ENCODE measurements at regions not wholly inside any gene's neighbourhood (a gene's known extent, or its start where the extent isn't known, plus 50 kb on each side); places are given as distances from the start of the nearest gene placed in this dataset.

DNA sequence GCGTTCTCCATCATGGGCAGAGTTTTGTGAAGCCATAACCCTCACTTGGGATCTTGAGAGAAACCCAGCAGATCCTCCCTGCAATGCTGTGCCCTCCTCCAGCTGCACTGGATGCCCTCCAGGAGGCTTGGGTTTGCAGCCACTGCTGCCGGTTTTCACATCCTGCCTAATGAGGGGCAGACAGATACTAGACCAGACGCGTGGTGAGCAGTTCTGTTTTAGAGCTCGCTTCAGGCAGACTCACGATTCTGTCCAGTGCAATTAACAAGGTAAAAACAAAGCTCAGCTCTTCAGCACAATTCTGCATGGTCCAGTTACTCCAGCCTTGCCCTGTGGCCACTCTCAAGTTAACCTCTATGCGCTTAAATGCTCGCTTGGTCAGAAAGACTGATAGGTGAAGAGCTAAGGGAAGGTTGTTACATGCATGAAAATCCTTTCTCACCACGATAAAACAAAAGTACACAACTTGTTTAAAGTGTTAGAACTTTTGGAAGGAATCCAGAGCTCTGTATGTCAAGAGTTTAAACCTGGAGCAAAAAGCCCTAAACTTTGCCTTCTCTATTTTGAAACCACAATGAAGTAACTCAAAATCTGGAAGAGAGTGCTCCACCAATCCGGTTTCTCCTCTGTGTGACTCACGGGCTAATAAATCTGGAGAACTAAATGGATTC is 292.3 kb upstream of the FAT3 start:
- H3K27me3 ChIP-seq (ENCODE audit: control insufficient read depth in 2 of 2, insufficient read depth in 2 of 2, low read length in 2 of 2) = no peaks in the 10 kb centered on the region
- H3K4me1 Mint-ChIP-seq = no peaks in the 10 kb centered on the region
- POLR2A ChIA-PET = no interaction called here
- H3K27ac Mint-ChIP-seq = no peak overlapping the region
- no peaks in the 10 kb centered on the region for H3K36me3 Mint-ChIP-seq
- H3K4me1 ChIP-seq (ENCODE audit: control insufficient read depth in 2 of 2, insufficient read depth in 2 of 2, low read length in 2 of 2) = no peaks in the 10 kb centered on the region
- CTCF ChIA-PET = no interaction called here
- H3K9me3 ChIP-seq (ENCODE audit: control insufficient read depth in 2 of 3, low read length in 3 of 3) = no peaks in the 10 kb centered on the region
- no peaks in the 10 kb centered on the region for H3K27me3 Mint-ChIP-seq
- H3K4me3 Mint-ChIP-seq = no peak overlapping the region
- DNase-seq (no peak), ATAC-seq (no peak)
- no peaks in the 10 kb centered on the region for H3K36me3 ChIP-seq (ENCODE audit: control insufficient read depth in 2 of 3, insufficient read depth in 3 of 3, low read length in 3 of 3)
- H3K4me3 ChIP-seq (ENCODE audit: low read length) = no peak overlapping the region
- H3K27ac ChIP-seq (ENCODE audit: low read depth, low read length) = no peak overlapping the region
- H3K9me3 Mint-ChIP-seq = peaks cover 0 to 18% (median 5%) of the 10 kb centered on the region in 11 donors
- intact Hi-C loops (cut with micrococcal nuclease) = no loop called here

DNA sequence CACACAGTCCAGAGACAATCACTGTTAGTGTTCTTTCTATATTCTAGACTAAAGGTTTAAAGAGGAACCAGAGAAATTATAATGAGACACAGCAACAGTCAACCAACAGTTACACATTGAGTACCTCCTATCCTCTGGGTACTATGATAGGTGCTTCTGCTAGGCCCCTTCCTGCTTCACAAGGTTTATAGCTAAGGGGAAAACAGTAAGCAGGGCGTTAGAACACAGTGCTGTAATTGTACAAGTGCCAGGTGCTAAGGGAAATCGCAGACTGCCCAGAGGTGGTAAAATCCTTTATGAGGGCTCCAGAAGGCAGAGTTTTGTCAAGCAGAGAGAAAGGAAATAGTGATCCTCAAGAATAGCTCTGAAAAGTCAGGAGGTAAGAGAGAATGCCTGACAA is 297.2 kb upstream of the FAT3 start:
- Histone ChIP-seq H3K27me3 (ENCODE audit: control insufficient read depth in 2 of 2, insufficient read depth in 2 of 2, low read length in 2 of 2) (no peaks in the 10 kb centered on the region), H3K9me3 (ENCODE audit: control insufficient read depth in 2 of 3, low read length in 3 of 3) (no peaks in the 10 kb centered on the region), H3K4me1 (ENCODE audit: control insufficient read depth in 2 of 2, insufficient read depth in 2 of 2, low read length in 2 of 2) (no peaks in the 10 kb centered on the region), H3K4me3 (ENCODE audit: low read length) (no peak overlapping the region), H3K27ac (ENCODE audit: low read depth, low read length) (no peak overlapping the region), H3K36me3 (ENCODE audit: control insufficient read depth in 2 of 3, insufficient read depth in 3 of 3, low read length in 3 of 3) (no peaks in the 10 kb centered on the region)
- ATAC-seq (no peak), DNase-seq (no peak)
- Mint-ChIP-seq H3K27ac (no peak overlapping the region), H3K27me3 (no peaks in the 10 kb centered on the region), H3K9me3 (peaks cover 0 to 29% (median 10%) of the 10 kb centered on the region in 11 donors), H3K36me3 (no peaks in the 10 kb centered on the region), H3K4me1 (no peaks in the 10 kb centered on the region), H3K4me3 (no peak overlapping the region)
- ChIA-PET CTCF (no interaction called here), POLR2A (no interaction called here)
- intact Hi-C loops (cut with micrococcal nuclease) = no loop called here

DNA sequence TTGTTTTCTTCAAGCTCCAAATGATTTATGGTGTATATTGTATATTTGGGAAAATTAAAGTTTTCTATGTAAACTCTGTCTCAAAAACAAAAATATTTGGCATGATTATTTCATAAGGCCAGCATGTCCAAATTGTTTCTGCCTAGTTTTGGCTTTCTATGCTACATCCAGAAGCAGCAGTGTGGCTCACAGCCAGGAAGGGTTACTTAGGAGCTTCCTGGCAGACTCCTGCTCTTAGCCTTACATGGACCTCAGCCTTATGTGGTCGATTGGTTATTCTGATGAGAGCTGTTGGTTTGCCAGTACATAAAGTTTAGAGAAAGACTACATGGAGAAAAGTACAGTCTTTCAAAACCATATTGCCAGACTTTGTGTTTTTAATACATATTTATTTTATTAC is 297.7 kb upstream of the FAT3 start:
- H3K36me3 ChIP-seq (ENCODE audit: control insufficient read depth in 2 of 3, insufficient read depth in 3 of 3, low read length in 3 of 3) = no peaks in the 10 kb centered on the region
- no peak overlapping the region for H3K4me3 Mint-ChIP-seq
- no peak overlapping the region for H3K27ac ChIP-seq (ENCODE audit: low read depth, low read length)
- H3K27me3 ChIP-seq (ENCODE audit: control insufficient read depth in 2 of 2, insufficient read depth in 2 of 2, low read length in 2 of 2) = no peaks in the 10 kb centered on the region
- no peaks in the 10 kb centered on the region for H3K27me3 Mint-ChIP-seq
- no peaks in the 10 kb centered on the region for H3K36me3 Mint-ChIP-seq
- H3K4me1 Mint-ChIP-seq = no peaks in the 10 kb centered on the region
- no peak overlapping the region for H3K4me3 ChIP-seq (ENCODE audit: low read length)
- H3K27ac Mint-ChIP-seq = no peak overlapping the region
- POLR2A ChIA-PET = no interaction called here
- intact Hi-C loops (cut with micrococcal nuclease) = no loop called here
- ATAC-seq (no peak), DNase-seq (no peak)
- no peaks in the 10 kb centered on the region for H3K9me3 ChIP-seq (ENCODE audit: control insufficient read depth in 2 of 3, low read length in 3 of 3)
- H3K9me3 Mint-ChIP-seq = peaks cover 0 to 29% (median 10%) of the 10 kb centered on the region in 11 donors
- H3K4me1 ChIP-seq (ENCODE audit: control insufficient read depth in 2 of 2, insufficient read depth in 2 of 2, low read length in 2 of 2) = no peaks in the 10 kb centered on the region
- CTCF ChIA-PET = no interaction called here

DNA sequence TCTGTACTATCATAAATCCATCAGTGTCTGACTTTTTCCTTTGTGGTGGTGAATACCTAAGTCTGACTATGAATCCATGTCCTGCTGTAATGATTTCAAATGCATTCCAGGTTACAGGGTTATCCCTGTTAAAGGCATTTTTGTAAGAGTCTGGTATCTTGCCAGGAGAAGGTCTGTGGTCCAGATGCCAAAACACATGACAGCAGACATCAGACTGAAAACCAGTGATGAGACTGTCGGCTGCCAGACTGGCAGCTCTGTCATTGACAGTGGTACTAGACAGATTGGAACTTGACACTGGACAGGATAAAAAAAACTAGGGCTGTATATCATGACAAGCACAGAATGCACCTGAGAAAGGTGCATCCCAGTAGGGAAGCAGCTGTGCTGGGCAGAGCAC is 301.8 kb upstream of the FAT3 start:
- H3K36me3 ChIP-seq (ENCODE audit: control insufficient read depth in 2 of 3, insufficient read depth in 3 of 3, low read length in 3 of 3) = no peaks in the 10 kb centered on the region
- no peak overlapping the region for H3K4me3 ChIP-seq (ENCODE audit: low read length)
- Mint-ChIP-seq H3K36me3 (no peaks in the 10 kb centered on the region), H3K4me3 (no peak overlapping the region), H3K9me3 (peaks cover 0 to 16% (median 8%) of the 10 kb centered on the region in 11 donors), H3K27ac (no peak overlapping the region), H3K27me3 (no peaks in the 10 kb centered on the region), H3K4me1 (no peaks in the 10 kb centered on the region)
- no peaks in the 10 kb centered on the region for H3K9me3 ChIP-seq (ENCODE audit: control insufficient read depth in 2 of 3, low read length in 3 of 3)
- H3K27ac ChIP-seq (ENCODE audit: low read depth, low read length) = no peak overlapping the region
- CTCF ChIA-PET = no interaction called here
- H3K27me3 ChIP-seq (ENCODE audit: control insufficient read depth in 2 of 2, insufficient read depth in 2 of 2, low read length in 2 of 2) = no peaks in the 10 kb centered on the region
- intact Hi-C loops (cut with micrococcal nuclease) = no loop called here
- DNase-seq (no peak), ATAC-seq (no peak)
- no peaks in the 10 kb centered on the region for H3K4me1 ChIP-seq (ENCODE audit: control insufficient read depth in 2 of 2, insufficient read depth in 2 of 2, low read length in 2 of 2)
- POLR2A ChIA-PET = no interaction called here

DNA sequence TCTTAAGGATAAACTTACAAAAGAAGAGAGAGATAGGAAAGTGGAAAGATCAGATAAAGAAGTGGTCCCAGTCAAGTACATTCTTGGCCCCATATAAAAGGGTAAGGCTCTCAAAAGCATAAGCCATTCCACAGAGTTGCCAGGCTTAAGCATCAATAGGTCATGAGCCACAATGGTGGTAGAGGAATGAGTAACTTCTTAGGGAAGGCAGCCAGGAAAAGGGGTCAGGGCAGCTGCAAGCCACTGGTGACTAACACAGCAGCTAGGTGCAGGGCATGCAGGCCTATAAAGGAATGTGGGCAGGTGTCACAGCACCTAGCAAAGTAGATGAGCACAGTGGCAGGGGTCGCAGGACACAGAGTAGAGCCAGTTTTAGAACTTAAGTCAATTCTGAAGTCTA is 302.6 kb upstream of the FAT3 start:
- Mint-ChIP-seq H3K27me3 (no peaks in the 10 kb centered on the region), H3K36me3 (no peaks in the 10 kb centered on the region), H3K4me1 (no peaks in the 10 kb centered on the region), H3K4me3 (no peak overlapping the region), H3K9me3 (peaks cover 0 to 16% (median 8%) of the 10 kb centered on the region in 11 donors), H3K27ac (no peak overlapping the region)
- DNase-seq (no peak), ATAC-seq (no peak)
- intact Hi-C loops (cut with micrococcal nuclease) = no loop called here
- no peaks in the 10 kb centered on the region for H3K4me1 ChIP-seq (ENCODE audit: control insufficient read depth in 2 of 2, insufficient read depth in 2 of 2, low read length in 2 of 2)
- H3K27ac ChIP-seq (ENCODE audit: low read depth, low read length) = no peak overlapping the region
- H3K27me3 ChIP-seq (ENCODE audit: control insufficient read depth in 2 of 2, insufficient read depth in 2 of 2, low read length in 2 of 2) = no peaks in the 10 kb centered on the region
- H3K9me3 ChIP-seq (ENCODE audit: control insufficient read depth in 2 of 3, low read length in 3 of 3) = no peaks in the 10 kb centered on the region
- H3K4me3 ChIP-seq (ENCODE audit: low read length) = no peak overlapping the region
- ChIA-PET CTCF (no interaction called here), POLR2A (no interaction called here)
- no peaks in the 10 kb centered on the region for H3K36me3 ChIP-seq (ENCODE audit: control insufficient read depth in 2 of 3, insufficient read depth in 3 of 3, low read length in 3 of 3)

DNA sequence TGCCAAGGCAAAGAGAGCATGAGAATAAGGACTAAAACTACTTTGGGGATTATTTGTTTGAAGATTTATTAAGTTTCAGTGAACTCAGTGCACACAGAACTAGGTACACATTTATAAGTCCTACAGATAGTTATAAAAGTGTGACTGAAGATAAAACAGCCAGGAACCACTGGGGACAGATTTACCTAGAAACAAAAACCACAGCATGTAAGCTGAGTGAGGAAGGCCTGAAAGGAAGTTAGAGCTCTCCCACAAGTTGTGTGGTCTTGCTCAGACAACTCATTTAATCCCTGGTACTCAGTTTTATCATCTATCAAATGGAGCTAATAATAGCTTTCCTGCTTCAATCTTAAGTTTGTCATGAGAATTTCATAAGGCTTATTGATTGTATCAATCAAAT is 311.2 kb upstream of the FAT3 start:
- Histone ChIP-seq H3K4me3 (ENCODE audit: low read length) (no peak overlapping the region), H3K36me3 (ENCODE audit: control insufficient read depth in 2 of 3, insufficient read depth in 3 of 3, low read length in 3 of 3) (no peaks in the 10 kb centered on the region), H3K4me1 (ENCODE audit: control insufficient read depth in 2 of 2, insufficient read depth in 2 of 2, low read length in 2 of 2) (no peaks in the 10 kb centered on the region), H3K27me3 (ENCODE audit: control insufficient read depth in 2 of 2, insufficient read depth in 2 of 2, low read length in 2 of 2) (no peaks in the 10 kb centered on the region), H3K27ac (ENCODE audit: low read depth, low read length) (no peak overlapping the region), H3K9me3 (ENCODE audit: control insufficient read depth in 2 of 3, low read length in 3 of 3) (no peaks in the 10 kb centered on the region)
- intact Hi-C loops (cut with micrococcal nuclease) = no loop called here
- H3K27me3 Mint-ChIP-seq = no peaks in the 10 kb centered on the region
- H3K4me1 Mint-ChIP-seq = no peaks in the 10 kb centered on the region
- ChIA-PET CTCF (no interaction called here), POLR2A (no interaction called here)
- no peaks in the 10 kb centered on the region for H3K36me3 Mint-ChIP-seq
- no peak for ATAC-seq
- no peak overlapping the region for H3K4me3 Mint-ChIP-seq
- peaks cover 3 to 18% (median 6%) of the 10 kb centered on the region in 11 donors for H3K9me3 Mint-ChIP-seq
- no peak overlapping the region for H3K27ac Mint-ChIP-seq
- no peak for DNase-seq

DNA sequence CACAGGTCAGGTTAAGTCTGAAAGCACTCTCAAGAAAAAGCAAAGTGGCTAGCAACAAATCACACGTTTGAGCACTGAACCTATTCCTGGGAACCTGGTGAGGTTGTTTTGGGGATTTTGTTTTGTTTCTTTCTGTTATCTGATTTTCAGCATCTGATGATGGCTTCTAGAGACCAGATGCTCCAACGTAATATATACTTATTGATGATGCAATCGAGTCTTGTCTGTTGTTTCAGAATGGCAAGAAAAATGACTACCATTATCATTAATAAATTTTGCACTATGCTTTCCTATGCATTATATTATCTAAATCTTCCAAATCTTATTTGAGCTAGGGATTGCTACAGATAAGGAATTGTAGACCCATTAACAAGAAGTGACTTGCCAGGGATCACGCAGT is 312.3 kb upstream of the FAT3 start:
- Mint-ChIP-seq H3K9me3 (peaks cover 3 to 18% (median 6%) of the 10 kb centered on the region in 11 donors), H3K27ac (no peak overlapping the region), H3K4me3 (no peak overlapping the region), H3K4me1 (no peaks in the 10 kb centered on the region), H3K36me3 (no peaks in the 10 kb centered on the region), H3K27me3 (no peaks in the 10 kb centered on the region)
- ChIA-PET POLR2A (no interaction called here), CTCF (no interaction called here)
- Histone ChIP-seq H3K9me3 (ENCODE audit: control insufficient read depth in 2 of 3, low read length in 3 of 3) (no peaks in the 10 kb centered on the region), H3K36me3 (ENCODE audit: control insufficient read depth in 2 of 3, insufficient read depth in 3 of 3, low read length in 3 of 3) (no peaks in the 10 kb centered on the region), H3K4me1 (ENCODE audit: control insufficient read depth in 2 of 2, insufficient read depth in 2 of 2, low read length in 2 of 2) (no peaks in the 10 kb centered on the region), H3K4me3 (ENCODE audit: low read length) (no peak overlapping the region), H3K27ac (ENCODE audit: low read depth, low read length) (no peak overlapping the region), H3K27me3 (ENCODE audit: control insufficient read depth in 2 of 2, insufficient read depth in 2 of 2, low read length in 2 of 2) (no peaks in the 10 kb centered on the region)
- no peak for DNase-seq
- ATAC-seq = no peak
- intact Hi-C loops (cut with micrococcal nuclease) = no loop called here

Data from naive thymus-derived CD4-positive, alpha-beta T cell (primary cell).